ENCODE measurements at regions not wholly inside any gene's neighbourhood (a gene's known extent, or its start where the extent isn't known, plus 50 kb on each side); places are given as distances from the start of the nearest gene placed in this dataset.

- no peak for TF ChIP-seq SMC3 (conservative IDR thresholded peaks at IDR 0.05; ENCODE audit: poor library complexity)
- TF ChIP-seq TAF1 (IDR thresholded peaks at IDR 0.05; ENCODE audit: low read depth), result no peak
- TF ChIP-seq RAD21 (conservative IDR thresholded peaks at IDR 0.05), result no peak
Measured at GRCh38 chr4:45316257-45316656, 589.9 kb upstream of the GNPDA2 start (continued).

- Histone ChIP-seq H3K79me2 (replicated peaks; ENCODE audit: insufficient read depth, low read length) (no peaks in the 10 kb centered on the region), H2AFZ (ENCODE audit: low read depth, low read length) (no peak overlapping the region), H3K27me3 (ENCODE audit: insufficient read depth, low read depth, low read length) (no peaks in the 10 kb centered on the region), H3F3A (ENCODE audit: insufficient read depth, low read length, poor library complexity, severe bottlenecking) (no peaks in the 10 kb centered on the region), H3K36me3 (ENCODE audit: insufficient read depth, low read length) (no peaks in the 10 kb centered on the region), H3K9me2 (ENCODE audit: insufficient read depth, low read length) (no peaks in the 10 kb centered on the region), H3K27ac (ENCODE audit: low read length) (no peak overlapping the region), H4K20me1 (ENCODE audit: insufficient read depth) (no peaks in the 10 kb centered on the region), H3K9ac (ENCODE audit: low read length) (no peak overlapping the region), H3K4me2 (ENCODE audit: low read length) (no peak overlapping the region), H3K9me3 (ENCODE audit: low read length) (no peaks in the 10 kb centered on the region), H3K4me3 (ENCODE audit: low read length) (no peak overlapping the region)
- TF ChIP-seq EP300 (conservative IDR thresholded peaks at IDR 0.05; ENCODE audit: poor library complexity, severe bottlenecking), result no peak
- no peak for TF ChIP-seq RAD21 (conservative IDR thresholded peaks at IDR 0.05)
- no peak for TF ChIP-seq EZH2 (IDR thresholded peaks at IDR 0.05; ENCODE audit: borderline replicate concordance, insufficient read depth, low read length, poor library complexity, severe bottlenecking)
- TF ChIP-seq REST (IDR thresholded peaks at IDR 0.05; ENCODE audit: borderline replicate concordance), result no peak
- TF ChIP-seq CTCF (IDR thresholded peaks at IDR 0.05; ENCODE audit: poor library complexity, severe bottlenecking), result no peak
- TF ChIP-seq MXI1 (conservative IDR thresholded peaks at IDR 0.05; ENCODE audit: poor library complexity, severe bottlenecking), result no peak
- TF ChIP-seq TAF1 (IDR thresholded peaks at IDR 0.05; ENCODE audit: low read depth), result no peak
- TF ChIP-seq POLR2AphosphoS5 (IDR thresholded peaks at IDR 0.05), result no peak
- no peak for TF ChIP-seq SMC3 (conservative IDR thresholded peaks at IDR 0.05; ENCODE audit: poor library complexity)
Measured at GRCh38 chr4:45302828-45303227, 576.5 kb upstream of the GNPDA2 start.

GRCh38 chr4:45294464-45294863 lies 568.1 kb upstream of the GNPDA2 start:
- Histone ChIP-seq H3K36me3 (ENCODE audit: insufficient read depth, low read length) (no peaks in the 10 kb centered on the region), H4K20me1 (ENCODE audit: insufficient read depth) (no peaks in the 10 kb centered on the region), H3K9ac (ENCODE audit: low read length) (no peak overlapping the region), H3K4me2 (ENCODE audit: low read length) (no peak overlapping the region), H3K9me2 (ENCODE audit: insufficient read depth, low read length) (no peaks in the 10 kb centered on the region), H3K79me2 (replicated peaks; ENCODE audit: insufficient read depth, low read length) (no peaks in the 10 kb centered on the region), H3K9me3 (ENCODE audit: low read length) (peaks cover 4% of the 10 kb centered on the region), H3K4me3 (ENCODE audit: low read length) (no peak overlapping the region), H3K27me3 (ENCODE audit: insufficient read depth, low read depth, low read length) (no peaks in the 10 kb centered on the region), H3F3A (ENCODE audit: insufficient read depth, low read length, poor library complexity, severe bottlenecking) (no peaks in the 10 kb centered on the region), H2AFZ (ENCODE audit: low read depth, low read length) (no peak overlapping the region), H3K27ac (ENCODE audit: low read length) (no peak overlapping the region)
- TF ChIP-seq TAF1 (IDR thresholded peaks at IDR 0.05; ENCODE audit: low read depth), result no peak
